Glutamatergic neuron (in vitro differentiated cells): ENCODE measurements at regions not wholly inside any gene's neighbourhood (a gene's known extent, or its start where the extent isn't known, plus 50 kb on each side); places are given as distances from the start of the nearest gene placed in this dataset.
"Not testable (repeated sequence)": the region's sequence is repeated elsewhere in the genome, so short reads cannot be mapped to it uniquely, and the experiment has no call there.

ENCODE experiments used
- DNase-seq: peaks from one replicate; pipeline ENCODE4 v3.0.0; 2022
- H3K27ac Mint-ChIP-seq: one replicate; pipeline ENCODE4 v1.8.0; 2020; ENCODE audit warnings: mild to moderate bottlenecking, mixed read lengths, inconsistent platforms; ENCODE audit not compliant: unreplicated experiment
- H3K27me3 Mint-ChIP-seq: one replicate; pipeline ENCODE4 v1.8.0; 2020; ENCODE audit warnings: mild to moderate bottlenecking, moderate library complexity, mixed read lengths, inconsistent platforms; ENCODE audit not compliant: unreplicated experiment
- H3K36me3 Mint-ChIP-seq: one replicate; pipeline ENCODE4 v1.8.0; 2020; ENCODE audit warnings: mild to moderate bottlenecking, mixed read lengths, inconsistent platforms; ENCODE audit not compliant: unreplicated experiment
- H3K4me1 Mint-ChIP-seq: one replicate; pipeline ENCODE4 v1.8.0; 2020; ENCODE audit warnings: mild to moderate bottlenecking, low read depth, mixed read lengths, inconsistent platforms; ENCODE audit not compliant: unreplicated experiment
- H3K4me3 Mint-ChIP-seq: one replicate; pipeline ENCODE4 v1.8.0; 2020; ENCODE audit warnings: mild to moderate bottlenecking, mixed read lengths, inconsistent platforms; ENCODE audit not compliant: unreplicated experiment
- H3K9me3 Mint-ChIP-seq: one replicate; pipeline ENCODE4 v1.8.0; 2020; ENCODE audit warnings: mild to moderate bottlenecking, moderate library complexity, mixed read lengths, inconsistent platforms; ENCODE audit not compliant: unreplicated experiment

- not testable (repeated sequence) for DNase-seq, H3K4me1 Mint-ChIP-seq, H3K4me3 Mint-ChIP-seq, H3K9me3 Mint-ChIP-seq, H3K27ac Mint-ChIP-seq, H3K27me3 Mint-ChIP-seq, H3K36me3 Mint-ChIP-seq
These were observed 587.2 kb upstream of the CHD1 start for GRCh38 chr5:99515864-99516490.

- not testable (repeated sequence) for H3K4me1 Mint-ChIP-seq, H3K27ac Mint-ChIP-seq, H3K4me3 Mint-ChIP-seq, H3K36me3 Mint-ChIP-seq, H3K9me3 Mint-ChIP-seq, DNase-seq, H3K27me3 Mint-ChIP-seq
These were observed 581.5 kb upstream of the CHD1 start for GRCh38 chr5:99510237-99510866.

GRCh38 chr5:99509064-99509463 is 580.3 kb upstream of the CHD1 start:
- not testable (repeated sequence) for H3K9me3 Mint-ChIP-seq, H3K36me3 Mint-ChIP-seq, H3K4me1 Mint-ChIP-seq, H3K27ac Mint-ChIP-seq, H3K4me3 Mint-ChIP-seq, H3K27me3 Mint-ChIP-seq, DNase-seq

- not testable (repeated sequence) for DNase-seq, H3K27me3 Mint-ChIP-seq, H3K36me3 Mint-ChIP-seq, H3K4me1 Mint-ChIP-seq, H3K27ac Mint-ChIP-seq, H3K4me3 Mint-ChIP-seq, H3K9me3 Mint-ChIP-seq
These were observed 566.6 kb upstream of the CHD1 start for GRCh38 chr5:99495456-99495855.

DNA sequence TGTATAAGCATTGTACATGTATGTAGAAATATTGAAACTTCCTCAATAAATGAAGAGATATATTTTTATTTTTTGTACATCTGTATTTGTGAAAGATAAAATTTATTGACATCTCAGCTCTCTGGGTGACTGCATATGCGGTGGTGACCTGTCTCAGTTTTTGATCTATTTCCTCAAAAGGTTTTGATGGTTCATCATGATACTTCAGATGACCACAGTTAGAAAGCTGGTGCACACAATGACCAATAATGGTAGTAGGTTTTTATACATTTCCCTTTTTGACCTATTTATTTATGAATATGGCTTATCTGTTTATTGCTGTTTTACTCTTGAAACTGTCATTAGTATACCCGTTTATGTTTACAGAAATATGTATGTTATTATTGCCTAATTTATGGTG is 549.6 kb upstream of the CHD1 start:
- not testable (repeated sequence) for H3K27ac Mint-ChIP-seq, H3K36me3 Mint-ChIP-seq, H3K9me3 Mint-ChIP-seq, H3K4me3 Mint-ChIP-seq, H3K27me3 Mint-ChIP-seq, H3K4me1 Mint-ChIP-seq, DNase-seq

DNA sequence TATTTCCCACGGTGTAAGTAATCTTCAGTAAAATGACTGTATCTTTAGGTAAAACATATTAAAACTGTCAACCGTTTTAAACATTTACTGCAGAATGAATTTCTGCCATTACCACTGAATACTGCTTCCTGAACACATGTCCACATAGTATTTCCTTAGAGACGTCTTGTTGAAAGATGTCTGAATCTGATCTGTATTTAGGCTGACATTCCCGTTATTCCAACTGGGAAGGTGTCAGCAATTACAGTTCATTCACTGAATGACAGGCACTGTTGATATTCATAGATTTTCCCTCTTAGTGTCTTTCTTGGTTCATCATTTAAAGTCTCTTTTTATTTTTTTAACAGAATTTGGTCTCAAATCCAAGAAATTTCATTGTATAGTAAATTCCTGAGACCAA is 544.5 kb upstream of the CHD1 start:
- H3K4me1 Mint-ChIP-seq, result not testable (repeated sequence)

GRCh38 chr5:99471726-99472125 is 542.9 kb upstream of the CHD1 start:
- not testable (repeated sequence) for H3K27ac Mint-ChIP-seq, H3K4me1 Mint-ChIP-seq, H3K9me3 Mint-ChIP-seq, H3K36me3 Mint-ChIP-seq, DNase-seq, H3K4me3 Mint-ChIP-seq, H3K27me3 Mint-ChIP-seq

More for the DNA sequence above, 544.5 kb upstream of the CHD1 start:
- not testable (repeated sequence) for DNase-seq, H3K36me3 Mint-ChIP-seq, H3K4me3 Mint-ChIP-seq, H3K27me3 Mint-ChIP-seq, H3K9me3 Mint-ChIP-seq, H3K27ac Mint-ChIP-seq

DNA sequence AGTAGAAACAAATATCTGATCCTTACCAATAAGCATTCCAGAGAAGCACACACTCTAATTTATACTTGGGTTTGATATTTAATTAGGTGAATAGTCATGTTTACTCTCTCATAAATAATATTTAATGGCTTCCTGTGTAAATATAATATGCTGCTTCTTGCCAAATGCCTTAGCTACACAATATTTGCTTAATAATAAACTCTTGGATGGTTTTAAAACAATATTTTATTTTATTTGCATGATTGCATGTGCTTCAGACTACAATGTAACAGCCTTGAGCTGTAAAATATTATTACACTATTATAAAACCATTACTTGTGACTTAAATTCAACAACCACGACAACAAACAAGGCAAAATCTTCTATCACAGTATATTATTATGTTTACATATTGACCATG is 542.4 kb upstream of the CHD1 start:
- not testable (repeated sequence) for DNase-seq, H3K4me1 Mint-ChIP-seq, H3K4me3 Mint-ChIP-seq, H3K27me3 Mint-ChIP-seq, H3K9me3 Mint-ChIP-seq, H3K36me3 Mint-ChIP-seq, H3K27ac Mint-ChIP-seq

GRCh38 chr5:99470636-99471035 is 541.8 kb upstream of the CHD1 start:
- not testable (repeated sequence) for H3K27me3 Mint-ChIP-seq, H3K4me3 Mint-ChIP-seq

More at GRCh38 chr5:99470636-99471035, 541.8 kb upstream of the CHD1 start:
- H3K9me3 Mint-ChIP-seq, H3K27ac Mint-ChIP-seq, H3K4me1 Mint-ChIP-seq, DNase-seq, H3K36me3 Mint-ChIP-seq: not testable (repeated sequence)
